ENCODE measurements at regions not wholly inside any gene's neighbourhood (a gene's known extent, or its start where the extent isn't known, plus 50 kb on each side); places are given as distances from the start of the nearest gene placed in this dataset.

DNA sequence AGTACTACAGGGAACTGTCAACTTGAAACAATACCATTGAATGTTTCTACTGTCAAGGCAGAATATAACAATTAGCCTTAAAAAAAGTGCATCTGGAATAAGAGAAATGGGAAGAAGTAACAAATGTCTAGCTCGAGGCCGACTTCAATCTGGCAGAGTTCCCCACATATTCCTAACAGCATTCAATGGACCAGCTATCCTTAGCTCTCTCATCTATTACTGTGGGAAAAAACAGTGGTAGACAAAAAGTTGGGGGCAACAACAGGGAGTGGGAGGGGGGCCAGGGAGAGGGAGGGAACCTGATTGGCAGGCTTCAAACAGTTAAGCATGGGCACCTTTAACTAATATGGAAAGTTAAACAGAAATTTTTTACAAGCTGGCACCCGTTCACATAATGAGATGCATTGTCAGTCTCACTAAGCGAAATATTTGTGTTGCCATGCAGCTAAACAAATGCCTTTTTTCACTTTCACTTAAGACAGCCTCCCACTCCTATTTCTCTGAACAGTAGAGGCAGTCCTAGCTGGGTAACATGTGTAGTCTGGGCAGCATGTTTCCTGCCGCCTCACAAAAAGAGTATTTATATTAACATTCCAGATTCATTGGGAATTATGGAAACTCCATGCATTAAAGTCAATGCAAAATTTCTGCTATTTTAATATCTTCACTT is 62.2 kb upstream of the SOX6 start:
- no peak for TF ChIP-seq TAF1 (IDR thresholded peaks at IDR 0.05; ENCODE audit: low read depth)
- TF ChIP-seq NFIC (IDR thresholded peaks at IDR 0.05): no peak
- no peak for TF ChIP-seq TCF12 (IDR thresholded peaks at IDR 0.05; ENCODE audit: low read depth)
- no peak for TF ChIP-seq CREB1 (IDR thresholded peaks at IDR 0.05; ENCODE audit: low read depth)
- TF ChIP-seq ZBTB7A (IDR thresholded peaks at IDR 0.05; ENCODE audit: low read depth): no peak
- no peak for TF ChIP-seq EGR1 (IDR thresholded peaks at IDR 0.05)
- TF ChIP-seq, protein P1, sequence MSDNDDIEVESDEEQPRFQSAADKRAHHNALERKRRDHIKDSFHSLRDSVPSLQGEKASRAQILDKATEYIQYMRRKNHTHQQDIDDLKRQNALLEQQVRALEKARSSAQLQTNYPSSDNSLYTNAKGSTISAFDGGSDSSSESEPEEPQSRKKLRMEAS (IDR thresholded peaks at IDR 0.05): no peak
- TF ChIP-seq, protein P2, sequence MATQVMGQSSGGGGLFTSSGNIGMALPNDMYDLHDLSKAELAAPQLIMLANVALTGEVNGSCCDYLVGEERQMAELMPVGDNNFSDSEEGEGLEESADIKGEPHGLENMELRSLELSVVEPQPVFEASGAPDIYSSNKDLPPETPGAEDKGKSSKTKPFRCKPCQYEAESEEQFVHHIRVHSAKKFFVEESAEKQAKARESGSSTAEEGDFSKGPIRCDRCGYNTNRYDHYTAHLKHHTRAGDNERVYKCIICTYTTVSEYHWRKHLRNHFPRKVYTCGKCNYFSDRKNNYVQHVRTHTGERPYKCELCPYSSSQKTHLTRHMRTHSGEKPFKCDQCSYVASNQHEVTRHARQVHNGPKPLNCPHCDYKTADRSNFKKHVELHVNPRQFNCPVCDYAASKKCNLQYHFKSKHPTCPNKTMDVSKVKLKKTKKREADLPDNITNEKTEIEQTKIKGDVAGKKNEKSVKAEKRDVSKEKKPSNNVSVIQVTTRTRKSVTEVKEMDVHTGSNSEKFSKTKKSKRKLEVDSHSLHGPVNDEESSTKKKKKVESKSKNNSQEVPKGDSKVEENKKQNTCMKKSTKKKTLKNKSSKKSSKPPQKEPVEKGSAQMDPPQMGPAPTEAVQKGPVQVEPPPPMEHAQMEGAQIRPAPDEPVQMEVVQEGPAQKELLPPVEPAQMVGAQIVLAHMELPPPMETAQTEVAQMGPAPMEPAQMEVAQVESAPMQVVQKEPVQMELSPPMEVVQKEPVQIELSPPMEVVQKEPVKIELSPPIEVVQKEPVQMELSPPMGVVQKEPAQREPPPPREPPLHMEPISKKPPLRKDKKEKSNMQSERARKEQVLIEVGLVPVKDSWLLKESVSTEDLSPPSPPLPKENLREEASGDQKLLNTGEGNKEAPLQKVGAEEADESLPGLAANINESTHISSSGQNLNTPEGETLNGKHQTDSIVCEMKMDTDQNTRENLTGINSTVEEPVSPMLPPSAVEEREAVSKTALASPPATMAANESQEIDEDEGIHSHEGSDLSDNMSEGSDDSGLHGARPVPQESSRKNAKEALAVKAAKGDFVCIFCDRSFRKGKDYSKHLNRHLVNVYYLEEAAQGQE (IDR thresholded peaks at IDR 0.05; ENCODE audit: low read depth): no peak
- TF ChIP-seq, protein P3, sequence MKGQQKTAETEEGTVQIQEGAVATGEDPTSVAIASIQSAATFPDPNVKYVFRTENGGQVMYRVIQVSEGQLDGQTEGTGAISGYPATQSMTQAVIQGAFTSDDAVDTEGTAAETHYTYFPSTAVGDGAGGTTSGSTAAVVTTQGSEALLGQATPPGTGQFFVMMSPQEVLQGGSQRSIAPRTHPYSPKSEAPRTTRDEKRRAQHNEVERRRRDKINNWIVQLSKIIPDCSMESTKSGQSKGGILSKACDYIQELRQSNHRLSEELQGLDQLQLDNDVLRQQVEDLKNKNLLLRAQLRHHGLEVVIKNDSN (IDR thresholded peaks at IDR 0.05): no peak
- no peak for TF ChIP-seq RAD21 (IDR thresholded peaks at IDR 0.05; ENCODE audit: low read depth)
- no peak for TF ChIP-seq FOXM1 (IDR thresholded peaks at IDR 0.05; ENCODE audit: borderline replicate concordance, low read depth)
- TF ChIP-seq YY1 (IDR thresholded peaks at IDR 0.05; ENCODE audit: low read depth): no peak
- no peak for TF ChIP-seq EP300 (IDR thresholded peaks at IDR 0.05; ENCODE audit: borderline replicate concordance)

DNA sequence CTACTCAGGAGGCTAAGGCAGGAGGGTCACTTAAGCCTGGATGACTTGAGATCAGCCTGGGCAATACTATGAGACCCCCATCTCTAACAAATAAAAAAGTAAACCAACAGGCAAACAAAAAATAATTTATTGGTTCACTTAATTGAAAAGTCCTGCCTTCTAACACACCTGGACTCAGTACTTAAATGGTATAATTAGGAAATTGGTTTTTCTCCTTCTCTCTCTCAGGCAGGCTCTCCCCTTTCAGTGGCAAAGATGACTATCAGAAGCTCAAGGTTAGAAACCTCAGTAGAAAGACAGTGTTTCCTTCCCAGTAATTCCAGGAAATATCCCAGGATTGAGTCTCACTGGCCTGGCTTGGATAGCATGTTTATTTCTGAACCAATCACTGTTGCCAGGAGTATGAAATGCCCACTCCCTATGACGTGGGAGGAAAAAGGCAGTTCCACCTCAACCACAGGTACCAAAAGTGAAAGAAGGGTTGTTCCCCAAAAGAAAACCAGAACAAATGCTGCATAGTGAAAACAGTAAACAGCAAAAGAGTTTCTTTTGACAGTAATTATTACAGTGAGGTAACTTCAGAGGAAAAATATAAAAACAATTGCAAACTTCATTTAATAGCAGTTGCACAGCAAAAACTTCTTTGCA is 56.3 kb upstream of the SOX6 start:
- no peak for TF ChIP-seq CREB1 (IDR thresholded peaks at IDR 0.05; ENCODE audit: low read depth)
- TF ChIP-seq, protein P2 (IDR thresholded peaks at IDR 0.05; ENCODE audit: low read depth): no peak
- TF ChIP-seq, protein P1 (IDR thresholded peaks at IDR 0.05): no peak
- TF ChIP-seq TAF1 (IDR thresholded peaks at IDR 0.05; ENCODE audit: low read depth): no peak
- TF ChIP-seq FOXM1 (IDR thresholded peaks at IDR 0.05; ENCODE audit: borderline replicate concordance, low read depth): no peak
- no peak for TF ChIP-seq YY1 (IDR thresholded peaks at IDR 0.05; ENCODE audit: low read depth)
- no peak for TF ChIP-seq EP300 (IDR thresholded peaks at IDR 0.05; ENCODE audit: borderline replicate concordance)
- TF ChIP-seq TEAD4 (IDR thresholded peaks at IDR 0.05): no peak

DNA sequence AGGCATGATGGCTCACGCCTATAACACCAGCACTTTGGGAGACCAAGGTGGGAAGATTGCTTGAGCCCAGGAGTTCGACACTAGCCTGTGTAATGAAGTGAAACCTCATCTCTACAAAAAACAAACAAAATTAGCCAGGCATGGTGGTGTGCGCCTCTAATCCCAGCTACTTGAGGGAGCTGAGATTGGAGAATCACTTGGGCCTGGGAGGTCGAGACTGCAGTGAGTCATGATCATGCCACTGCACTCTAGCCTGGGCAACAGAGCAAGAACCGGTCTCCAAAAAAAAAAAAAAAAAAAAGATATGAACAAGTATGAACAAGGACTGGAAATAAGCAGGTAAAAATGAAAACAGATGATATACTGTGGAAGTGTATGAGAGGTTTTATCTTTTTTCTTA is 54.1 kb upstream of the SOX6 start:
- TF ChIP-seq, protein P1 (IDR thresholded peaks at IDR 0.05): no peak
- TF ChIP-seq, protein P3 (IDR thresholded peaks at IDR 0.05): no peak
- TF ChIP-seq TEAD4 (IDR thresholded peaks at IDR 0.05) (no peak), YY1 (IDR thresholded peaks at IDR 0.05; ENCODE audit: low read depth) (no peak), EP300 (IDR thresholded peaks at IDR 0.05; ENCODE audit: borderline replicate concordance) (no peak), CEBPB (IDR thresholded peaks at IDR 0.05) (no peak), TCF12 (IDR thresholded peaks at IDR 0.05; ENCODE audit: low read depth) (no peak), TAF1 (IDR thresholded peaks at IDR 0.05; ENCODE audit: low read depth) (no peak), EGR1 (IDR thresholded peaks at IDR 0.05) (no peak), ZBTB7A (IDR thresholded peaks at IDR 0.05; ENCODE audit: low read depth) (no peak), NFIC (IDR thresholded peaks at IDR 0.05) (no peak), CREB1 (IDR thresholded peaks at IDR 0.05; ENCODE audit: low read depth) (no peak), FOXM1 (IDR thresholded peaks at IDR 0.05; ENCODE audit: borderline replicate concordance, low read depth) (no peak), RAD21 (IDR thresholded peaks at IDR 0.05; ENCODE audit: low read depth) (no peak)
- TF ChIP-seq, protein P2 (IDR thresholded peaks at IDR 0.05; ENCODE audit: low read depth): no peak

DNA sequence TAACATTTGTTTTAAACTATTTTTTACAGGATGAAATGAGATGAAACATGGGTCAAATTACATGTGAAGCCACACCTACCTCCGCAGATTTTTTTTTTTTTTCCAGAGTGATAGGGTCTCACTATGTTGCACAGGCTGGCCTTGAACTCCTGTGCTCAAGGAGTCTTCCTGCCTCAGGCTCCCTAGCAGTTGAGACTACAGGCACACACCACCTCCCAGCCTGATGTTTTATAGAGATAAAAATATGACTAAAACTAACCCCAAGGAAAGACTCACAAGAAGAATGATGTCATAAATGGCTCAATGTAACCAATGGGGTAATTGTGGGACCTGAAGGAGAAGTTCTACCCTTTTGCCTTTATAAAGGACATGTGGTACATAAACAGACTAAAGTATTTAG is 52.3 kb upstream of the SOX6 start:
- no peak for TF ChIP-seq CEBPB (IDR thresholded peaks at IDR 0.05)
- TF ChIP-seq, protein P3 (IDR thresholded peaks at IDR 0.05): no peak
- TF ChIP-seq TCF12 (IDR thresholded peaks at IDR 0.05; ENCODE audit: low read depth): no peak
- TF ChIP-seq ZBTB7A (IDR thresholded peaks at IDR 0.05; ENCODE audit: low read depth): no peak
- TF ChIP-seq, protein P1 (IDR thresholded peaks at IDR 0.05): no peak
- no peak for TF ChIP-seq FOXM1 (IDR thresholded peaks at IDR 0.05; ENCODE audit: borderline replicate concordance, low read depth)
- no peak for TF ChIP-seq NFIC (IDR thresholded peaks at IDR 0.05)
- TF ChIP-seq YY1 (IDR thresholded peaks at IDR 0.05; ENCODE audit: low read depth): no peak

All from Ishikawa (cell line).